ENCODE measurements at regions not wholly inside any gene's neighbourhood (a gene's known extent, or its start where the extent isn't known, plus 50 kb on each side); places are given as distances from the start of the nearest gene placed in this dataset.
"Not testable (repeated sequence)": the region's sequence is repeated elsewhere in the genome, so short reads cannot be mapped to it uniquely, and the experiment has no call there.

DNA sequence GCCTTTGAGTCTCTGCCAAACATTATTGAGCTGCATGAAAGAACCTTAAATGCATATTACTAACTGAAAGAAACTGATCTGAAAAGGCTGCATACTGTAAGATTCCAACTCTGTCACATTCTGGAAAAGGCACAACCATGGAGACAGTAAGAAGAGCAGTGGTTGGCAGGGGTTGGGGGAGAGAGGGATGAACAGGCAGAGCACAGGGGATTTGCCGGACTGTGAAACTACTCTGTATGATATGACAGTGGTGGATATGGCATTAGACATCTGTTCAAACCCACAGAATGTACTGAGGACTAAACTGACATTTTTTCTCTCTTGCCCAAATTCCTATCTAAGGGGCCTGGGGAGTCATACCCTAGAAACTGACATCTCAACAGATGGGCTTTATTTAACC lies 138.4 kb downstream of the KCNJ12 start:
- TF ChIP-seq, protein P1, sequence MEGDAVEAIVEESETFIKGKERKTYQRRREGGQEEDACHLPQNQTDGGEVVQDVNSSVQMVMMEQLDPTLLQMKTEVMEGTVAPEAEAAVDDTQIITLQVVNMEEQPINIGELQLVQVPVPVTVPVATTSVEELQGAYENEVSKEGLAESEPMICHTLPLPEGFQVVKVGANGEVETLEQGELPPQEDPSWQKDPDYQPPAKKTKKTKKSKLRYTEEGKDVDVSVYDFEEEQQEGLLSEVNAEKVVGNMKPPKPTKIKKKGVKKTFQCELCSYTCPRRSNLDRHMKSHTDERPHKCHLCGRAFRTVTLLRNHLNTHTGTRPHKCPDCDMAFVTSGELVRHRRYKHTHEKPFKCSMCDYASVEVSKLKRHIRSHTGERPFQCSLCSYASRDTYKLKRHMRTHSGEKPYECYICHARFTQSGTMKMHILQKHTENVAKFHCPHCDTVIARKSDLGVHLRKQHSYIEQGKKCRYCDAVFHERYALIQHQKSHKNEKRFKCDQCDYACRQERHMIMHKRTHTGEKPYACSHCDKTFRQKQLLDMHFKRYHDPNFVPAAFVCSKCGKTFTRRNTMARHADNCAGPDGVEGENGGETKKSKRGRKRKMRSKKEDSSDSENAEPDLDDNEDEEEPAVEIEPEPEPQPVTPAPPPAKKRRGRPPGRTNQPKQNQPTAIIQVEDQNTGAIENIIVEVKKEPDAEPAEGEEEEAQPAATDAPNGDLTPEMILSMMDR (IDR thresholded peaks at IDR 0.05): not testable (repeated sequence)
- TF ChIP-seq POLR2A, POLR2AphosphoS5 (IDR thresholded peaks at IDR 0.05): not testable (repeated sequence)
